ENCODE measurements at regions not wholly inside any gene's neighbourhood (a gene's known extent, or its start where the extent isn't known, plus 50 kb on each side); places are given as distances from the start of the nearest gene placed in this dataset.

- H3K27me3 ChIP-seq (ENCODE audit: low read length): no peaks in the 10 kb centered on the region
- no peaks in the 10 kb centered on the region for H3K36me3 ChIP-seq (ENCODE audit: low read length)
- no peak overlapping the region for H3K27ac ChIP-seq (ENCODE audit: low read depth, low read length)
- no peaks in the 10 kb centered on the region for H3F3A ChIP-seq (ENCODE audit: insufficient read depth)
- H2AFZ ChIP-seq (ENCODE audit: low read depth, low read length, severe bottlenecking): no peak overlapping the region
- no peak for TF ChIP-seq EZH2phosphoT487 (conservative IDR thresholded peaks at IDR 0.05; ENCODE audit: low read length)
- TF ChIP-seq CTCF (IDR thresholded peaks at IDR 0.05; ENCODE audit: insufficient read depth, low read length, poor library complexity, severe bottlenecking): no peak
- no peaks in the 10 kb centered on the region for H3K9me3 ChIP-seq (ENCODE audit: insufficient read depth, low read length)
- no peak overlapping the region for H3K4me3 ChIP-seq (ENCODE audit: insufficient read depth, low read length, poor library complexity, severe bottlenecking)
- no peaks in the 10 kb centered on the region for H3K9me2 ChIP-seq (replicated peaks; ENCODE audit: insufficient read depth, low read length)
- H3K79me2 ChIP-seq (ENCODE audit: insufficient read depth, low read length): no peaks in the 10 kb centered on the region
- no peak overlapping the region for H3K4me2 ChIP-seq (ENCODE audit: low read depth, low read length, poor library complexity, severe bottlenecking)
- H3K9ac ChIP-seq (ENCODE audit: low read length): no peak overlapping the region
- no peaks in the 10 kb centered on the region for H4K20me1 ChIP-seq (ENCODE audit: low read depth, low read length)
Measured at GRCh38 chr7:36051501-36051900, 101.6 kb upstream of the EEPD1 start.

- Histone ChIP-seq H3K9me3 (ENCODE audit: insufficient read depth, low read length) (no peaks in the 10 kb centered on the region), H3K9me2 (replicated peaks; ENCODE audit: insufficient read depth, low read length) (no peaks in the 10 kb centered on the region), H3K27ac (ENCODE audit: low read depth, low read length) (no peak overlapping the region), H3K79me2 (ENCODE audit: insufficient read depth, low read length) (no peaks in the 10 kb centered on the region), H3F3A (ENCODE audit: insufficient read depth) (no peaks in the 10 kb centered on the region), H3K4me3 (ENCODE audit: insufficient read depth, low read length, poor library complexity, severe bottlenecking) (no peak overlapping the region), H4K20me1 (ENCODE audit: low read depth, low read length) (no peaks in the 10 kb centered on the region), H3K27me3 (ENCODE audit: low read length) (no peaks in the 10 kb centered on the region), H3K4me2 (ENCODE audit: low read depth, low read length, poor library complexity, severe bottlenecking) (no peak overlapping the region), H3K9ac (ENCODE audit: low read length) (no peak overlapping the region), H2AFZ (ENCODE audit: low read depth, low read length, severe bottlenecking) (no peak overlapping the region), H3K36me3 (ENCODE audit: low read length) (no peaks in the 10 kb centered on the region)
- TF ChIP-seq EZH2phosphoT487 (conservative IDR thresholded peaks at IDR 0.05; ENCODE audit: low read length) (no peak), CTCF (IDR thresholded peaks at IDR 0.05; ENCODE audit: insufficient read depth, low read length, poor library complexity, severe bottlenecking) (no peak)
Measured at GRCh38 chr7:36053589-36053988, 99.5 kb upstream of the EEPD1 start.

GRCh38 chr7:36054637-36055036 is 98.4 kb upstream of the EEPD1 start:
- Histone ChIP-seq H3F3A (ENCODE audit: insufficient read depth) (no peaks in the 10 kb centered on the region), H3K4me2 (ENCODE audit: low read depth, low read length, poor library complexity, severe bottlenecking) (no peak overlapping the region), H3K9me2 (replicated peaks; ENCODE audit: insufficient read depth, low read length) (no peaks in the 10 kb centered on the region), H3K79me2 (ENCODE audit: insufficient read depth, low read length) (no peaks in the 10 kb centered on the region), H3K27ac (ENCODE audit: low read depth, low read length) (no peak overlapping the region), H3K27me3 (ENCODE audit: low read length) (no peaks in the 10 kb centered on the region), H3K9me3 (ENCODE audit: insufficient read depth, low read length) (no peaks in the 10 kb centered on the region), H3K9ac (ENCODE audit: low read length) (no peak overlapping the region), H4K20me1 (ENCODE audit: low read depth, low read length) (no peaks in the 10 kb centered on the region), H3K4me3 (ENCODE audit: insufficient read depth, low read length, poor library complexity, severe bottlenecking) (no peak overlapping the region), H3K36me3 (ENCODE audit: low read length) (no peaks in the 10 kb centered on the region), H2AFZ (ENCODE audit: low read depth, low read length, severe bottlenecking) (no peak overlapping the region)
- TF ChIP-seq EZH2phosphoT487 (conservative IDR thresholded peaks at IDR 0.05; ENCODE audit: low read length) (no peak), CTCF (IDR thresholded peaks at IDR 0.05; ENCODE audit: insufficient read depth, low read length, poor library complexity, severe bottlenecking) (no peak)

GRCh38 chr7:36055207-36055606 is 97.8 kb upstream of the EEPD1 start:
- H3K27me3 ChIP-seq (ENCODE audit: low read length): no peaks in the 10 kb centered on the region
- H3K9me3 ChIP-seq (ENCODE audit: insufficient read depth, low read length): no peaks in the 10 kb centered on the region
- no peak overlapping the region for H3K27ac ChIP-seq (ENCODE audit: low read depth, low read length)
- H3K36me3 ChIP-seq (ENCODE audit: low read length): no peaks in the 10 kb centered on the region
- no peak for TF ChIP-seq CTCF (IDR thresholded peaks at IDR 0.05; ENCODE audit: insufficient read depth, low read length, poor library complexity, severe bottlenecking)
- TF ChIP-seq EZH2phosphoT487 (conservative IDR thresholded peaks at IDR 0.05; ENCODE audit: low read length): no peak
- no peak overlapping the region for H3K4me3 ChIP-seq (ENCODE audit: insufficient read depth, low read length, poor library complexity, severe bottlenecking)
- no peak overlapping the region for H2AFZ ChIP-seq (ENCODE audit: low read depth, low read length, severe bottlenecking)
- no peaks in the 10 kb centered on the region for H3F3A ChIP-seq (ENCODE audit: insufficient read depth)
- no peak overlapping the region for H3K9ac ChIP-seq (ENCODE audit: low read length)
- no peaks in the 10 kb centered on the region for H4K20me1 ChIP-seq (ENCODE audit: low read depth, low read length)
- no peaks in the 10 kb centered on the region for H3K79me2 ChIP-seq (ENCODE audit: insufficient read depth, low read length)
- H3K9me2 ChIP-seq (replicated peaks; ENCODE audit: insufficient read depth, low read length): no peaks in the 10 kb centered on the region
- H3K4me2 ChIP-seq (ENCODE audit: low read depth, low read length, poor library complexity, severe bottlenecking): no peak overlapping the region

All from SU-DHL-6 (cell line).